ENCODE measurements at regions not wholly inside any gene's neighbourhood (a gene's known extent, or its start where the extent isn't known, plus 50 kb on each side); places are given as distances from the start of the nearest gene placed in this dataset.

DNA sequence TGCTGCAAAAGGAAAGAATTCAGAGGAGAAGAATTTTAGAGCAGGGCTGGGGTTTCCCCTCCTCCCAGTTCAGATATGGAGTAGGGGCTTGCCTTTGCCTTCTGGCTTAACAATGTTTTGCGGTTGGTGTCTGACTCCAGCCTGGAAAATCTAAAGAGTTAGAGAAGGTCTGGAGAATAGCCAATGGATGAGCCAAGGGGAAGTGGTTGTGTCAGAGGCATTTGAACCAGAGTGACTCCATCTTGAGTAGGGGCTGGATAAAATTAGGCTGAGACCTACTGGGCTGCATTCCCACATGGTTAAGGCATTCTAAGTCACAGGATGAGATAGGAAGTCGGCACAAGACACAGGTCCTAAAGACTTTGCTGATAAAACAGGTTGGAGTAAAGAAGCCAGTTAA lies 133.7 kb downstream of the DIRAS2 start:
- H3K27me3 ChIP-seq = no peaks in the 10 kb centered on the region

DNA sequence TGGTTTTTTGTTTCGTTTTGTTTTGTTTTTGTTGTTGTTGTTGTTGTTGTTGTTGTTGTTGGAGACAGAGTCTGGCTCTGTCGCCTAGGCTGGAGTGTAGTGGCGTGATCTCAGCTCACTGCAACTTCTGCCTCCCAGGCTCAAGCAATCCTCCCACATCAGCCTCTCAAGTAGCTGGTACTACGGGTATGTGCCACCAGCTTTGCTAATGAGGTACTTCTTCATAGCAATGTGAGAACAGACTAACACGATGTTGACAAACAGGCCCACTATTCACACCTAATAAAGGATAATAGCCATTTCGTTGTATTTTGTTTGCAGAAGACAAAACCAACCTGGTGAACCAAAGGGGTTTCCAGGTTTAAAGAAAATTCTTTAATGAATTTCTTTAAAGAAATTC lies 130.9 kb downstream of the DIRAS2 start:
- Histone ChIP-seq H3K4me3 (no peak overlapping the region), H3K36me3 (no peaks in the 10 kb centered on the region), H3K27ac (no peak overlapping the region), H3K27me3 (no peaks in the 10 kb centered on the region), H3K4me1 (no peaks in the 10 kb centered on the region), H3K9me3 (no peaks in the 10 kb centered on the region)
- intact Hi-C loops (cut with DNase I; ENCODE audit: low total_unique reads) = no loop called here
- 75 to 79% methylated on average over 2 to 6 of the region's 6 CpGs for WGBS, 2 donors (ENCODE audit: low coverage in 1 of 2)
- no peak for DNase-seq
- TF ChIP-seq EP300 (IDR thresholded peaks at IDR 0.05; ENCODE audit: low read depth) (no peak), POLR2A (IDR thresholded peaks at IDR 0.05) (no peak), POLR2AphosphoS5 (IDR thresholded peaks at IDR 0.05) (no peak)
- TF ChIP-seq, protein P1, sequence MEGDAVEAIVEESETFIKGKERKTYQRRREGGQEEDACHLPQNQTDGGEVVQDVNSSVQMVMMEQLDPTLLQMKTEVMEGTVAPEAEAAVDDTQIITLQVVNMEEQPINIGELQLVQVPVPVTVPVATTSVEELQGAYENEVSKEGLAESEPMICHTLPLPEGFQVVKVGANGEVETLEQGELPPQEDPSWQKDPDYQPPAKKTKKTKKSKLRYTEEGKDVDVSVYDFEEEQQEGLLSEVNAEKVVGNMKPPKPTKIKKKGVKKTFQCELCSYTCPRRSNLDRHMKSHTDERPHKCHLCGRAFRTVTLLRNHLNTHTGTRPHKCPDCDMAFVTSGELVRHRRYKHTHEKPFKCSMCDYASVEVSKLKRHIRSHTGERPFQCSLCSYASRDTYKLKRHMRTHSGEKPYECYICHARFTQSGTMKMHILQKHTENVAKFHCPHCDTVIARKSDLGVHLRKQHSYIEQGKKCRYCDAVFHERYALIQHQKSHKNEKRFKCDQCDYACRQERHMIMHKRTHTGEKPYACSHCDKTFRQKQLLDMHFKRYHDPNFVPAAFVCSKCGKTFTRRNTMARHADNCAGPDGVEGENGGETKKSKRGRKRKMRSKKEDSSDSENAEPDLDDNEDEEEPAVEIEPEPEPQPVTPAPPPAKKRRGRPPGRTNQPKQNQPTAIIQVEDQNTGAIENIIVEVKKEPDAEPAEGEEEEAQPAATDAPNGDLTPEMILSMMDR (IDR thresholded peaks at IDR 0.05) = no peak
- in situ Hi-C loops (cut with MboI; ENCODE audit: low pct_ligation_motif_present in 1 of 4, low pct_unique_long_range_greater_than_20kb in 1 of 4, low sequenced_read_pairs in 3 of 4) = no loop called here

More for the DNA sequence above, 133.7 kb downstream of the DIRAS2 start:
- DNase-seq = no peak
- H3K36me3 ChIP-seq = no peaks in the 10 kb centered on the region
- no peak for TF ChIP-seq EP300 (IDR thresholded peaks at IDR 0.05; ENCODE audit: low read depth)
- no peak for TF ChIP-seq POLR2AphosphoS5 (IDR thresholded peaks at IDR 0.05)
- TF ChIP-seq, protein P1 (IDR thresholded peaks at IDR 0.05) = no peak
- TF ChIP-seq POLR2A (IDR thresholded peaks at IDR 0.05) = no peak
- H3K4me3 ChIP-seq = no peak overlapping the region
- H3K27ac ChIP-seq = no peak overlapping the region
- WGBS, 2 donors (ENCODE audit: low coverage in 1 of 2) = 83 to 89% methylated on average over 2 of the region's 2 CpGs
- intact Hi-C loops (cut with DNase I; ENCODE audit: low total_unique reads) = no loop called here
- H3K9me3 ChIP-seq = no peaks in the 10 kb centered on the region
- in situ Hi-C loops (cut with MboI; ENCODE audit: low pct_ligation_motif_present in 1 of 4, low pct_unique_long_range_greater_than_20kb in 1 of 4, low sequenced_read_pairs in 3 of 4) = no loop called here
- no peaks in the 10 kb centered on the region for H3K4me1 ChIP-seq

DNA sequence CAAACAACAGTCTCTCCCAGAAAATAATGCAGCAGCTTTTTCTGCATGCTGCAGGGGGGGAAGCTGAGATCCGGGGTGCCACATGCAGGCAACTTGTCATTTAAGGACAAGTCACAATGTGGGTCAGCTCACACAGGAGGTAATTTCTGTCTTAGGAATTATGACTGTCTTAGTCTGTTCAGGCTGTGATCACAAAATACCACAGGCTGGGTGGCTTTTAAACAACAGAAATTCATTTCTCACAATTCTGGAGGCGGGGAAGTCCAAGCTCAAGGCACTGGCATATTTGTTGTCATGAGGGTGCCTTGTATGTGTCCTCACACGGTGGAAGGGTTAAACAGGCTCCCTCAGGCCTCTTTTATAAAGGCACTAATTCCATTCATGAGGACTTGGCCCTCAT lies 127.7 kb downstream of the DIRAS2 start:
- intact Hi-C loops (cut with DNase I; ENCODE audit: low total_unique reads) (no loop called here), in situ Hi-C loops (cut with MboI; ENCODE audit: low pct_ligation_motif_present in 1 of 4, low pct_unique_long_range_greater_than_20kb in 1 of 4, low sequenced_read_pairs in 3 of 4) (no loop called here)
- no peaks in the 10 kb centered on the region for H3K9me3 ChIP-seq
- TF ChIP-seq EP300 (IDR thresholded peaks at IDR 0.05; ENCODE audit: low read depth) (no peak), POLR2A (IDR thresholded peaks at IDR 0.05) (no peak), POLR2AphosphoS5 (IDR thresholded peaks at IDR 0.05) (no peak)
- TF ChIP-seq, protein P1 (IDR thresholded peaks at IDR 0.05) = no peak
- H3K4me3 ChIP-seq = no peak overlapping the region
- H3K27me3 ChIP-seq = no peaks in the 10 kb centered on the region
- no peaks in the 10 kb centered on the region for H3K36me3 ChIP-seq
- no peaks in the 10 kb centered on the region for H3K4me1 ChIP-seq
- 60 to 100% methylated on average over 1 to 3 of the region's 3 CpGs for WGBS, 2 donors (ENCODE audit: low coverage in 1 of 2)
- no peak for DNase-seq
- no peak overlapping the region for H3K27ac ChIP-seq

DNA sequence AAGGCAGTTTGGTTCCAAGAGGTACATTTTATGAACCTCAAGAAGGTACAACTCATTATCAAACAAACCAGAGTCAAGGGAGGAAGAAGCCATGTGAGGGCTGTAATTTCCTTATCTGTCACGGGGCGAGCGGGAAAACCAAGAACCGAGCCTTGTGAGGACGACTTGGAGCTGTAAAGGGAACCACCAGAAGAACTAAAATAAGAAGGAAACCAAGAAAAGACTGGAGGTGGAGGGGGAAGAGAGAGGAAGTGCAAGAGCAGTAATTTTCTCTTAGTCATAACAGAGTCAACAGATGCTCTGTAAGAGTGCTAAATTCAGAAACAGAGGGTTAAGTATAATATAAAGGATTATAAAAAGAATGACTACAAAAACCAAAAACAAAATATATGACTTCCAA lies 127.1 kb downstream of the DIRAS2 start:
- Histone ChIP-seq H3K9me3 (no peaks in the 10 kb centered on the region), H3K36me3 (no peaks in the 10 kb centered on the region), H3K27ac (no peak overlapping the region), H3K4me3 (no peak overlapping the region), H3K4me1 (no peaks in the 10 kb centered on the region), H3K27me3 (no peaks in the 10 kb centered on the region)
- intact Hi-C loops (cut with DNase I; ENCODE audit: low total_unique reads) = no loop called here
- no peak for TF ChIP-seq POLR2A (IDR thresholded peaks at IDR 0.05)
- no peak for TF ChIP-seq POLR2AphosphoS5 (IDR thresholded peaks at IDR 0.05)
- TF ChIP-seq, protein P1 (IDR thresholded peaks at IDR 0.05) = no peak
- no peak for TF ChIP-seq EP300 (IDR thresholded peaks at IDR 0.05; ENCODE audit: low read depth)
- 51 to 74% methylated on average over 5 of the region's 5 CpGs for WGBS, 2 donors (ENCODE audit: low coverage in 1 of 2)
- in situ Hi-C loops (cut with MboI; ENCODE audit: low pct_ligation_motif_present in 1 of 4, low pct_unique_long_range_greater_than_20kb in 1 of 4, low sequenced_read_pairs in 3 of 4) = no loop called here
- no peak for DNase-seq
